ENCODE measurements at regions not wholly inside any gene's neighbourhood (a gene's known extent, or its start where the extent isn't known, plus 50 kb on each side); places are given as distances from the start of the nearest gene placed in this dataset.

- TF ChIP-seq CTCF (IDR thresholded peaks at IDR 0.05): no peak
- TF ChIP-seq POLR2A (IDR thresholded peaks at IDR 0.05): no peak
- WGBS, 4 donors: 86 to 93% (median 91%) methylated on average over 2 of the region's 2 CpGs
- intact Hi-C loops (cut with DNase I): no loop called here
- no peak overlapping the region for H3K27ac ChIP-seq
- DNase-seq: no peak
- H3K9me3 ChIP-seq (replicated peaks in 1 of 3): no peaks in the 10 kb centered on the region
- H3K4me3 ChIP-seq: no peak overlapping the region
- no peaks in the 10 kb centered on the region for H3K27me3 ChIP-seq
- H3K4me1 ChIP-seq (replicated peaks in 1 of 2): no peaks in the 10 kb centered on the region
- H3K36me3 ChIP-seq (replicated peaks in 1 of 2): no peaks in the 10 kb centered on the region
These were observed 82.5 kb upstream of the XIRP2 start for GRCh38 chr2:166805753-166806152.

GRCh38 chr2:166803373-166804000, 84.8 kb upstream of the XIRP2 start:
- DNase-seq: no peak
- no peaks in the 10 kb centered on the region for H3K36me3 ChIP-seq (replicated peaks in 1 of 2)
- H3K27ac ChIP-seq: no peak overlapping the region
- no peak overlapping the region for H3K4me3 ChIP-seq
- H3K27me3 ChIP-seq: no peaks in the 10 kb centered on the region
- WGBS, 4 donors: 39 to 46% (median 46%) methylated on average over 6 of the region's 6 CpGs
- H3K9me3 ChIP-seq (replicated peaks in 1 of 3): no peaks in the 10 kb centered on the region
- no peaks in the 10 kb centered on the region for H3K4me1 ChIP-seq (replicated peaks in 1 of 2)
- TF ChIP-seq CTCF (IDR thresholded peaks at IDR 0.05) (no peak), POLR2A (IDR thresholded peaks at IDR 0.05) (no peak)
- intact Hi-C loops (cut with DNase I): no loop called here

GRCh38 chr2:166802475-166802874, 85.8 kb upstream of the XIRP2 start:
- WGBS, 4 donors: 44 to 50% (median 45%) methylated on average over 3 of the region's 3 CpGs
- Histone ChIP-seq H3K4me3 (no peak overlapping the region), H3K9me3 (replicated peaks in 1 of 3) (no peaks in the 10 kb centered on the region), H3K27ac (no peak overlapping the region), H3K4me1 (replicated peaks in 1 of 2) (no peaks in the 10 kb centered on the region), H3K36me3 (replicated peaks in 1 of 2) (no peaks in the 10 kb centered on the region), H3K27me3 (no peaks in the 10 kb centered on the region)
- no peak for TF ChIP-seq POLR2A (IDR thresholded peaks at IDR 0.05)
- no peak for TF ChIP-seq CTCF (IDR thresholded peaks at IDR 0.05)
- no peak for DNase-seq
- intact Hi-C loops (cut with DNase I): no loop called here

- H3K27ac ChIP-seq: no peak overlapping the region
- TF ChIP-seq POLR2A (IDR thresholded peaks at IDR 0.05) (no peak), CTCF (IDR thresholded peaks at IDR 0.05) (no peak)
- H3K36me3 ChIP-seq (replicated peaks in 1 of 2): no peaks in the 10 kb centered on the region
- DNase-seq: no peak
- no peaks in the 10 kb centered on the region for H3K4me1 ChIP-seq (replicated peaks in 1 of 2)
- intact Hi-C loops (cut with DNase I): no loop called here
- no peaks in the 10 kb centered on the region for H3K27me3 ChIP-seq
- H3K4me3 ChIP-seq: no peak overlapping the region
- no peaks in the 10 kb centered on the region for H3K9me3 ChIP-seq (replicated peaks in 1 of 3)
- WGBS, 4 donors: 63 to 69% (median 64%) methylated on average over 3 of the region's 3 CpGs
These were observed 95.5 kb upstream of the XIRP2 start for GRCh38 chr2:166792808-166793207.
